MG63 (cell line): ENCODE measurements at regions not wholly inside any gene's neighbourhood (a gene's known extent, or its start where the extent isn't known, plus 50 kb on each side); places are given as distances from the start of the nearest gene placed in this dataset.

Experiments
- DNase-seq: peaks from one replicate; pipeline ENCODE4 v3.0.0-alpha.2; 2020
- H3K27me3 ChIP-seq: fragments of 250-450 bp; sonication (Bioruptor Pico); 2 replicates; pipeline ENCODE4 v1.5.1; 2020; ENCODE audit warnings: mild to moderate bottlenecking, moderate library complexity
- H3K36me3 ChIP-seq: fragments of 250-450 bp; sonication (Bioruptor Pico); 2 replicates; pipeline ENCODE4 v1.5.1; 2020; ENCODE audit warnings: mild to moderate bottlenecking, moderate library complexity
- H3K4me3 ChIP-seq: fragments of 250-450 bp; sonication (Bioruptor Pico); 2 replicates; pipeline ENCODE4 v1.5.1; 2020; ENCODE audit warnings: mild to moderate bottlenecking, moderate library complexity
- H3K9me3 ChIP-seq: fragments of 250-450 bp; sonication (Bioruptor Pico); 2 replicates; pipeline ENCODE4 v1.5.1; 2020; ENCODE audit warnings: mild to moderate bottlenecking, moderate library complexity

DNA sequence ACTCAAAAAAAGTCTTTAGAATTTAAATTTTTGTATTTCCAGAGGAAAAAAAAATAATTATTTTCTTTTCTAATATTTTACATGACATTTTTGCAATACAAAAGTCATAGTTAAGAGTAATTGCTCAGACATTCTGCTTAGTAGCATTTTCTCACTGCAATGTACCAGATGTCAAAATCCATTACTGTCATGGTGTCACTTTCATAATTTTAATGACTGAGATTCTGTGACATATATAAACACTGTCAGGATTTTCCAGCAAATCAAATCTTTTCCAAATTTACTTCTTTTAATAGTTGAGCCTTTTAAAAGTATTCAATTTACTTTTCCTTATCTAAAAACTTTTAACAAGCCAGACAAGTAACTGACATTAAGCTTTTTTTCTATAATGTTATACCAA is 422.7 kb downstream of the GRIA2 start:
- H3K4me3 ChIP-seq = no peak overlapping the region
- H3K27me3 ChIP-seq = 0 out of 2 replicates have a peak, but pooled peaks cover 3% of the 10 kb centered on the region
- DNase-seq = no peak
- no peaks in the 10 kb centered on the region for H3K36me3 ChIP-seq
- 0 out of 2 replicates have a peak, but pooled peaks cover 4% of the 10 kb centered on the region for H3K9me3 ChIP-seq

- DNase-seq = no peak
- Histone ChIP-seq H3K36me3 (no peaks in the 10 kb centered on the region), H3K27me3 (no peaks in the 10 kb centered on the region), H3K9me3 (no peaks in the 10 kb centered on the region), H3K4me3 (no peak overlapping the region)
These were observed 413.5 kb downstream of the GRIA2 start for GRCh38 chr4:157634057-157634456.

DNA sequence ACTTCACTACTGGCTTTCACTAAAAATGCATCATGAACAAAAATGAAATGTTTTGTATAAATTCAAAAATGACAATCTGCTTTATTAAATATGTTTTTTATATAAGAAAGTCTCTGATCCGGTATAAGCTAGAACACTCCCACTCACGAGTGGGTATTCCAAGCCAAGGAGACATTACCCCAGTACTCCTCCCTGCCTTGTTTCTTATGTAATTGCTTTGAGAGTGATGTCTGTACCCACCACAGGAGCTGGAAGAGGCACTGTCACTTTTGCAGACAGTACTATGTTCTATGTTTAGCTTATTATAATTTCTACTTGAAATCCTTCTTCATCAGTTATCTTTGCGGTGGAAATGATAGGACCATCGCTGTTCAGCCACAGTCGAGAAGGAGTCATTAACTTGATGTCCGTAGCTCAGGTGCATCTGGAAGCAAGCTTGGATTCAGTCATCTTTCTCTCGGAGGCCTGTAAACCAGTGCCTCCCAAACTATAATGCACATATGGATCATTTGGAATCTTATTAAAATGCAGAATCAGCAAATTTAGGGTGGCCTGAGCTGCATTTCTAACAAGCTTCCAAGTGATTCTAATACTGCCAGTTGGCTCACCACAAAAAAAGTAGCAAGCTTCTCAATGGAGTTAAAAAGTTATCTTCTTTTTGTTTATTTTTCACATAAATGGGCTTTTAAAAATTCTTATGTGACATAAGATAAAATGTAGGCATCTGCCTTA is 396.4 kb downstream of the GRIA2 start:
- no peak for DNase-seq
- H3K9me3 ChIP-seq = no peaks in the 10 kb centered on the region
- no peak overlapping the region for H3K4me3 ChIP-seq
- H3K27me3 ChIP-seq = 0 out of 2 replicates have a peak, but pooled peaks cover 5% of the 10 kb centered on the region
- no peaks in the 10 kb centered on the region for H3K36me3 ChIP-seq

DNA sequence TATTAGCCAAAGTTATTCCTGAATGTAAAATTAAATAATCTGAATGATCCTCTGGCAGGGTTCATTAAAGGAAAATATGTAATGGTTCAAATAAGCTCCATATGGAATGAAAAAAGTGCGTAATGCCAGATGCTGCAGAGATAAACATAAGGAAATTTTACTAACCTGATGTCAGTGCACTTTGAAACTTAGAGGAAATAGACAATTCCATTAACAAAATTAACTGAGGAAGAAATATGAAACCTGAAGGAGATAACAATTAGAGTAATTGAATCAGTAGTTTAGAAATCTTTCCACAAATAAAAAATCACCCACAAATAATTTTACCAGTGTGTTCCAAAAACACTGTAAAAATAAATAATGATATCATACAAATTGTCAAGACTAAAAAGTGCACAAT is 387.5 kb downstream of the GRIA2 start:
- no peaks in the 10 kb centered on the region for H3K36me3 ChIP-seq
- peaks cover 12% of the 10 kb centered on the region for H3K27me3 ChIP-seq
- no peak for DNase-seq
- H3K4me3 ChIP-seq = no peak overlapping the region
- no peaks in the 10 kb centered on the region for H3K9me3 ChIP-seq

GRCh38 chr4:157600583-157600982 is 380.1 kb downstream of the GRIA2 start:
- no peaks in the 10 kb centered on the region for H3K27me3 ChIP-seq
- H3K4me3 ChIP-seq = no peak overlapping the region

DNA sequence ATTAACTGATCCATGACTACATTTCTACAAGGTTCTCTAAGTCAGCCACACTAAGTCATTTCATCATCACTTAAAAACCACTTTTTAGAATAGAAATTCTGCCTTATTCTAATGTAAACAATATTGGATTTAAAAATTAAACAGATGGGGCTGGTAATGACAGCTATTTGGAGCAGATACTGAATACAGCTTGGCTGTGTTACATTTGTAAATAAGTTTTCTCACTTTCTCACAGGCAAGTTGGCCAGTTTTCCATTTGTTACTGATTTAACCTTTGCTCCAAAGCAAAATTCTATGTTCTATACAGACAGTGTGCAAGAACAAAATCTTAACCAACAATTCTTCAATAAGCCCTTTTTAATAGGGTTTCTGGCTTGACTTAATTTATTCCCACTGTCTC is 370.7 kb downstream of the GRIA2 start:
- no peak for DNase-seq
- H3K4me3 ChIP-seq = no peak overlapping the region
- no peaks in the 10 kb centered on the region; the same call in 1 of the 2 replicates for H3K27me3 ChIP-seq
- H3K36me3 ChIP-seq = no peaks in the 10 kb centered on the region
- H3K9me3 ChIP-seq = no peaks in the 10 kb centered on the region

More at GRCh38 chr4:157600583-157600982, 380.1 kb downstream of the GRIA2 start:
- DNase-seq = no peak
- Histone ChIP-seq H3K9me3 (no peaks in the 10 kb centered on the region), H3K36me3 (no peaks in the 10 kb centered on the region)

- H3K27me3 ChIP-seq = peaks cover under 1% of the 10 kb centered on the region; the same call in 1 of the 2 replicates
- no peaks in the 10 kb centered on the region for H3K9me3 ChIP-seq
- no peak for DNase-seq
- H3K36me3 ChIP-seq = no peaks in the 10 kb centered on the region
- H3K4me3 ChIP-seq = no peak overlapping the region
These were observed 370.2 kb downstream of the GRIA2 start for GRCh38 chr4:157590679-157591078.

GRCh38 chr4:157587681-157588423 is 367.3 kb downstream of the GRIA2 start:
- Histone ChIP-seq H3K9me3 (no peaks in the 10 kb centered on the region), H3K36me3 (no peaks in the 10 kb centered on the region), H3K4me3 (no peak overlapping the region), H3K27me3 (peaks cover 4% of the 10 kb centered on the region; the same call in 1 of the 2 replicates)
- DNase-seq = no peak

GRCh38 chr4:157582141-157582540 is 361.6 kb downstream of the GRIA2 start:
- DNase-seq = no peak
- Histone ChIP-seq H3K27me3 (peaks cover 4% of the 10 kb centered on the region; the same call in 1 of the 2 replicates), H3K9me3 (no peaks in the 10 kb centered on the region), H3K36me3 (no peaks in the 10 kb centered on the region), H3K4me3 (no peak overlapping the region)

- Histone ChIP-seq H3K27me3 (peaks cover 9% of the 10 kb centered on the region; the same call in 1 of the 2 replicates), H3K9me3 (no peaks in the 10 kb centered on the region), H3K36me3 (no peaks in the 10 kb centered on the region), H3K4me3 (no peak overlapping the region)
- no peak for DNase-seq
These were observed 356.2 kb downstream of the GRIA2 start for GRCh38 chr4:157576671-157577217.

- peaks cover 9% of the 10 kb centered on the region; the same call in 1 of the 2 replicates for H3K27me3 ChIP-seq
- H3K4me3 ChIP-seq = no peak overlapping the region
- DNase-seq = no peak
- no peaks in the 10 kb centered on the region for H3K36me3 ChIP-seq
- no peaks in the 10 kb centered on the region for H3K9me3 ChIP-seq
These were observed 354.8 kb downstream of the GRIA2 start for GRCh38 chr4:157575339-157575738.

DNA sequence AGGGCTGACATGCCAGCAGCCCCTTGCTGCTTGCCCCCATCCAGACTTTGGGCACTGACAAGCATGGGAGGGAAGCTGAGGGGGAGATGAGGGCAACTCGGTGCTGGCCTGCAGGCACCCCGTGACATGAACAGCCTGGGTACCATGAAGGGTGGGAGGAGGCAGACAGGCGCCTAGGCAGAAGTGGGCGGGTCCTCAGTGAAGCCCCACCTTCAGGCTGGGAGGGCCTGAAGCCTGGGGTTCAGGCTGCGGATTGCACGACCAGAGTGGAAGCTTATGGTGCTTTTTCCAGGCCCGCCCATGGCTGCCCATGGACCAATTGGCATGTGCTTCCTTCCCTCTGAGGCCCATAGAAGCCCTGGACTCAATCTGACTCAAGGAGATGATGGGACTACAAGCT is 354.1 kb downstream of the GRIA2 start:
- H3K27me3 ChIP-seq = peaks cover 9% of the 10 kb centered on the region; the same call in 1 of the 2 replicates
- no peak overlapping the region for H3K4me3 ChIP-seq
- no peaks in the 10 kb centered on the region for H3K9me3 ChIP-seq
- H3K36me3 ChIP-seq = no peaks in the 10 kb centered on the region
- DNase-seq = peak; percentile 17

DNA sequence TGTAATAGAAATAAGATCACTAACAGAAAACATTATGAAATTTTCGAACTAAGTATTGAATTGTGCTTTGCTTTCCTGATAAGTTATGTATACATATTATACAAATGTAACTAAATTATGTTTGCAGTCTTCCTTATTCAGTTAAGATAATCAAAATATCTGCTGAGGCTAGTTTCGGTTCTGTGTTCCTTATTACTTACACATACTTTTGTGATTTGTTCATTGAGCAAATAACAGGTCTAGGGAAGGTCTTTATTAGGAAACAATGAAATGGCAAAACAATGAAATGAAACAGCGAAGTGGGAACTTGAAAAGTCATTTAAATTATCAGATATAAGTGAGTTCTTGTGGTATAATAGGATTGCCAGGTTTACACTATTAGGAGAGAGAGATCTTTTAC is 352.4 kb downstream of the GRIA2 start:
- Histone ChIP-seq H3K36me3 (no peaks in the 10 kb centered on the region), H3K4me3 (no peak overlapping the region), H3K9me3 (no peaks in the 10 kb centered on the region), H3K27me3 (peaks cover 11% of the 10 kb centered on the region; the same call in 1 of the 2 replicates)
- no peak for DNase-seq

- no peaks in the 10 kb centered on the region for H3K9me3 ChIP-seq
- H3K36me3 ChIP-seq = no peaks in the 10 kb centered on the region
- no peak overlapping the region for H3K4me3 ChIP-seq
- DNase-seq = no peak
- H3K27me3 ChIP-seq = peaks cover 12% of the 10 kb centered on the region; the same call in 1 of the 2 replicates
These were observed 351.8 kb downstream of the GRIA2 start for GRCh38 chr4:157572284-157572683.

DNA sequence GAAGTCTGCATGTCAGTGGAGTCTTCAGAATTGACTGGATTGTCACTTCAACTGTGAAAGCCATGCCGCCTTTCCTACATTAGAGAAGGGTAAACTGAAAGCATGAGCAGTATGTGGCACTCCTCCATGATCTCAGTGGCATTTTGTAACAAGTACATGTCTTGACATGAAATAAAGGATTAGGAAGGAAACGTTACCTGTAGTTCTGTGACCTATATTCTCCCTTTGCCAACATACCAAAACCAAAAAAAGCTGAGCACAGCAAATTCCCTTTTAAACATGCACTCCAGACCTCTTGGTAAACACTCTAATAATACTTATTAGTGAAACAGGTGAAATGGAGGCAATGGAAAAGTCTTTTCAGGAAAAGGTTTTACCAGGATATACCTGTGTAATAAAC is 344.2 kb downstream of the GRIA2 start:
- H3K9me3 ChIP-seq = no peaks in the 10 kb centered on the region
- H3K4me3 ChIP-seq = no peak overlapping the region
- no peaks in the 10 kb centered on the region for H3K36me3 ChIP-seq
- DNase-seq = no peak
- peaks cover 5% of the 10 kb centered on the region; the same call in 1 of the 2 replicates for H3K27me3 ChIP-seq

DNA sequence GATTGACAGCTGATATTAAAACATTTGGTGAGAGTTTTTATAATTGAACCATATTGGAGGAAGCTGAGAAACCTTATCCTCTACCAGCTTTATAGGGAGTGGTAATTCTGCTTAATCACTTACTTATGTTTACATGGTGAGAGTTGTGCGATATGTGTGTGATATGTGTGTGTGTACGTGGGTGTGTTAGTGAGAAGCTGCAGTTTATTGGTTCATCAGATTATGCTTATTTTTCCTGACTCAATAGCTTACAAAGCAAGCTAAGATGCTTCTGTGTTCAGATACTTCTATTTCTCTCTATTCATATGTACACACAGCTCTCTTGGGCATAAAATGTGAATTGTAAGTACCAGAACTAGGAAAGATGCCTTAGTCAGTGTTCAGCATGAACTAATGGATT is 343.7 kb downstream of the GRIA2 start:
- no peak overlapping the region for H3K4me3 ChIP-seq
- H3K9me3 ChIP-seq = no peaks in the 10 kb centered on the region
- peaks cover 5% of the 10 kb centered on the region; the same call in 1 of the 2 replicates for H3K27me3 ChIP-seq
- no peak for DNase-seq
- no peaks in the 10 kb centered on the region for H3K36me3 ChIP-seq

DNA sequence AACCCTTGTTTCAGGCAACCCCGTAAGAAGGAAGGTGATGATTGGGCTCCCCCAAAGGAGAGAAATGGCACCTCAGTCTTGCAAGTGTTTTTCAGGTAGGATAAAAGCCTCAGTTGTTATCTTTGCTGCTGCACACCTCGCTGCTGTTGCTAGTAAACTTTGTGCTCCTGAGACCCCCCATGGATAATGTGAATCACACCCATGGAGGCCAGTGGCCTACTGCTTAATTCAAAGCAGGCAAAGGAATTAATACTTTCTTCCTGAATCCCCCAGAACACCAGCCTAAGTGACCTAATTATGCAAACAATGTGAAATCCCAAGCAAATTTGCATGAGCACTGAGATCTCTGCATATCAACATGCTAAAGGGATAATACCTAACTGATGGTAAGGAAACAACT is 337.5 kb downstream of the GRIA2 start:
- DNase-seq = no peak
- Histone ChIP-seq H3K36me3 (no peaks in the 10 kb centered on the region), H3K27me3 (no peaks in the 10 kb centered on the region), H3K9me3 (no peaks in the 10 kb centered on the region), H3K4me3 (no peak overlapping the region)
